Parathyroid adenoma (tissue), 2 donors: ENCODE measurements at regions not wholly inside any gene's neighbourhood (a gene's known extent, or its start where the extent isn't known, plus 50 kb on each side); places are given as distances from the start of the nearest gene placed in this dataset.
A peak's percentile ranks its signal among the peaks of the same experiment; 100 is the strongest.
"Not testable (repeated sequence)": the region's sequence is repeated elsewhere in the genome, so short reads cannot be mapped to it uniquely, and the experiment has no call there.

Source experiments
- H2AFZ ChIP-seq: fragments of 300-600 bp; sonication (generic); one replicate; pipeline ENCODE4 v1.7.0; 2017; ENCODE audit warnings: antibody characterized with exemption, mild to moderate bottlenecking
- H3K27ac ChIP-seq: fragments of 300-600 bp; sonication (generic); one replicate; pipeline ENCODE4 v1.7.0; 2017
- H3K27me3 ChIP-seq: fragments of 300-600 bp; sonication (generic); one replicate; pipeline ENCODE4 v1.7.0; 2017; ENCODE audit warnings: low read length; ENCODE audit not compliant: control insufficient read depth, insufficient read depth
- H3K36me3 ChIP-seq: fragments of 300-600 bp; sonication (generic); one replicate; pipeline ENCODE4 v1.7.0; 2017; ENCODE audit warnings: low read length; ENCODE audit not compliant: control insufficient read depth, insufficient read depth
- H3K4me1 ChIP-seq: fragments of 300-600 bp; sonication (generic); one replicate; pipeline ENCODE4 v1.7.0; 2017; ENCODE audit warnings: control low read depth
- H3K4me2 ChIP-seq: fragments of 300-600 bp; sonication (generic); one replicate; pipeline ENCODE4 v1.7.0; 2017; ENCODE audit warnings: low read length
- H3K4me3 ChIP-seq: fragments of 300-600 bp; sonication (generic); one replicate; pipeline ENCODE4 v1.7.0; 2017; ENCODE audit warnings: low read depth, low read length
- H3K79me2 ChIP-seq: fragments of 300-600 bp; sonication (generic); one replicate; pipeline ENCODE4 v1.7.0; 2017; ENCODE audit warnings: control low read depth
- H3K9ac ChIP-seq: fragments of 300-600 bp; sonication (generic); one replicate; pipeline ENCODE4 v1.7.0; 2017; ENCODE audit warnings: mild to moderate bottlenecking
- H3K9me3 ChIP-seq: fragments of 300-600 bp; sonication (generic); one replicate; pipeline ENCODE4 v1.7.0; 2017; ENCODE audit warnings: low read length; ENCODE audit not compliant: control insufficient read depth
- TF ChIP-seq, protein P1 (sequence below): fragments of 300-600 bp; sonication (generic); IDR thresholded peaks from one replicate; pipeline ENCODE4 v1.7.0; 2017; ENCODE audit warnings: antibody characterized with exemption, mild to moderate bottlenecking
- donor health status: primary hyperparathyroidism.

DNA sequence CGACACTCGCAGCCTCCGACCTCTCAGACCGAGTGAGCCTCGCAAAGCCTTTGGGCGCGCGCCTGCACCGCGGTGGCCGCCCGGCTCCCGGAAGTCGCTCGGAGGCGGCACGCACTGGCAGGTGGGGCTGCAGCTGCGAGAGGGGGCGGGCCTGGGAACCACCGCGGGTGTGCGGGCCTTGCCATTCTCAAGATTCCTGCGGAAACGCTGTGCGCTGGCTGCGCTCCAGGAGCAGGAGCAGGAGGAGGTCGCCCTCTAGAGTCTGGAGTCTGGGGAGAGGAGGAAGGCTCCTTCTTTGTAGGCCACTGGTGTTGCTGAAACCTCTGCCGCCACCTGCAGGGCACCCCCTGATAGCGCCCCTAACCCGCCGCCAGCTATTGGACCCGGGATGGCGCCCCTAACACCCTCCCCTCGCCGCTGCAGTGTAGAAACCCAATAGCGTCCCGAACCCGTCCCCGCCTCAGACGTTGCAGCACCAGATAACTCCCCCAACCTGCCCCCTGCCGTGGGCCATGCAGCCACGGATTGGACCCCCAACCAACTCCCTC, 230.6 kb downstream of the LIPI start:
- H3K9ac ChIP-seq, H3K36me3 ChIP-seq, H3K9me3 ChIP-seq, H3K27ac ChIP-seq, H3K79me2 ChIP-seq, H3K4me1 ChIP-seq, H3K27me3 ChIP-seq: not testable (repeated sequence)
- TF ChIP-seq, protein P1, sequence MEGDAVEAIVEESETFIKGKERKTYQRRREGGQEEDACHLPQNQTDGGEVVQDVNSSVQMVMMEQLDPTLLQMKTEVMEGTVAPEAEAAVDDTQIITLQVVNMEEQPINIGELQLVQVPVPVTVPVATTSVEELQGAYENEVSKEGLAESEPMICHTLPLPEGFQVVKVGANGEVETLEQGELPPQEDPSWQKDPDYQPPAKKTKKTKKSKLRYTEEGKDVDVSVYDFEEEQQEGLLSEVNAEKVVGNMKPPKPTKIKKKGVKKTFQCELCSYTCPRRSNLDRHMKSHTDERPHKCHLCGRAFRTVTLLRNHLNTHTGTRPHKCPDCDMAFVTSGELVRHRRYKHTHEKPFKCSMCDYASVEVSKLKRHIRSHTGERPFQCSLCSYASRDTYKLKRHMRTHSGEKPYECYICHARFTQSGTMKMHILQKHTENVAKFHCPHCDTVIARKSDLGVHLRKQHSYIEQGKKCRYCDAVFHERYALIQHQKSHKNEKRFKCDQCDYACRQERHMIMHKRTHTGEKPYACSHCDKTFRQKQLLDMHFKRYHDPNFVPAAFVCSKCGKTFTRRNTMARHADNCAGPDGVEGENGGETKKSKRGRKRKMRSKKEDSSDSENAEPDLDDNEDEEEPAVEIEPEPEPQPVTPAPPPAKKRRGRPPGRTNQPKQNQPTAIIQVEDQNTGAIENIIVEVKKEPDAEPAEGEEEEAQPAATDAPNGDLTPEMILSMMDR: peak; percentile 15
- Histone ChIP-seq H3K4me3 (peak overlapping the region; percentile 55), H3K4me2 (peak overlapping the region; percentile 59), H2AFZ (peak overlapping the region; percentile 58)

GRCh38 chr21:13979608-13980007, 231.1 kb downstream of the LIPI start:
- H3K9me3 ChIP-seq, H3K36me3 ChIP-seq, H3K4me1 ChIP-seq, H3K9ac ChIP-seq, H3K79me2 ChIP-seq, H3K27me3 ChIP-seq: not testable (repeated sequence)
- Histone ChIP-seq H3K27ac (peak overlapping the region; percentile 7), H2AFZ (peak overlapping the region; percentile 57), H3K4me3 (peak overlapping the region; percentile 55), H3K4me2 (peak overlapping the region; percentile 59)

DNA sequence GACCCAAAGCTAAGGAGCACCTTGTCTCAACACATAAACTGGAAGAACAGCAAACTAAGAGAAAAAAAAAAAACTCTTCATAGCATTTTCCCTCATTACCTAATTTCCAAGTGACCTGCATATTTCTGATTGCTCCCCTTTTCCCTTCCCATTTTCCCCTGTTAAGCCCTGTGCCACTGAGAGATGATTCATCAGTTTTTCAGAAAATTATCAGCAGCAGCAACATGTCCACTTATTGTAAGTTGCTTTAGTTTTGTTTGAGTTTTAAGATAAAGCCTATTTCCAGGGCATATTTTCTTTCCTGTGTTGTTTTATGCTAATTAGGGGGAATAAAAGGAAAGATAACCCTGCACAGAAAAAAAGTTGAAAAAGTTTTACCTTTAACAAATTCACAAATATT, 236.2 kb downstream of the LIPI start:
- H3K79me2 ChIP-seq, H3K36me3 ChIP-seq: not testable (repeated sequence)
- peak overlapping the region; percentile 94 for H3K27ac ChIP-seq

DNA sequence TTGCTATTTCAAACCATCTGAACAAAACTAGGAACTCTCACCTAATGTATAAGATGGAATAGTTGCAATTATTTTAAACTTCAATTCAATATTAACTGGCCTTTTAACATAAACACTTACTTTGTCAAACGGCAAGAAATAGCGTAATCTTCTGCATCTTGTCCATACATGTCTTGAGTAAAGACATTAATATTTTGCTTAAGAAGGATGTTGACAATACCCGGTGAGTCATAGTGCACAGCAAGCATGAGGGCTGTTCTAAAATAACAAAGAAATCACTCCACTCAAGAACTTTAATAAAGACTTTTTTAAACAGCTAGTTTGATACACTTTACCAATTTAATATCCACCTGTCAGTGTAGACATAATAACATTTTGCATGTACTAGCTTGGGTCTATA, 240.9 kb downstream of the LIPI start:
- not testable (repeated sequence) for H3K4me2 ChIP-seq, H2AFZ ChIP-seq, H3K27me3 ChIP-seq, H3K36me3 ChIP-seq, H3K9ac ChIP-seq, H3K27ac ChIP-seq, H3K9me3 ChIP-seq, H3K4me3 ChIP-seq, H3K79me2 ChIP-seq, H3K4me1 ChIP-seq

More for the DNA sequence above, 236.2 kb downstream of the LIPI start:
- not testable (repeated sequence) for H3K4me1 ChIP-seq, H2AFZ ChIP-seq, H3K9ac ChIP-seq, H3K4me2 ChIP-seq, H3K27me3 ChIP-seq, H3K9me3 ChIP-seq, H3K4me3 ChIP-seq

DNA sequence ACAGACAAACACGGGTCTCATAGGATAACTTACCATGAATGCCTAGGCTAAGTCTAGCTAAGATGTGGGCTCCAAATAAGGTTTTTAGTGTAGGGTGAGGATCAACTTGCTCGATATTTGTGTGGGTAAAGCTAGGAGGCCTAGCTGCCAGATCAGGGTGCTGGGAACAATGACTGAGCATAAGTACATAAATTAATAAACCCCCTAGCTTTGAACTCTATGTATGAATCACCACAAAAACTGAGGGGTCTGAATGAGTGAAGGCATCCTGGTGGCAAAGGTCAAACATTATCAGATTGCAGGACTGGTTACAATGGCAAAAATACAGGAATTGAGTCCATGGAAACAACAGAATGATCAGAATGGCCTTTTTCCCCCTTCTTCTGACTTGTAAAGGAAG, 241.8 kb downstream of the LIPI start:
- H3K36me3 ChIP-seq, H3K4me2 ChIP-seq, H3K9ac ChIP-seq, H3K4me1 ChIP-seq, H2AFZ ChIP-seq, H3K79me2 ChIP-seq, H3K27ac ChIP-seq, H3K27me3 ChIP-seq, H3K4me3 ChIP-seq, H3K9me3 ChIP-seq: not testable (repeated sequence)

DNA sequence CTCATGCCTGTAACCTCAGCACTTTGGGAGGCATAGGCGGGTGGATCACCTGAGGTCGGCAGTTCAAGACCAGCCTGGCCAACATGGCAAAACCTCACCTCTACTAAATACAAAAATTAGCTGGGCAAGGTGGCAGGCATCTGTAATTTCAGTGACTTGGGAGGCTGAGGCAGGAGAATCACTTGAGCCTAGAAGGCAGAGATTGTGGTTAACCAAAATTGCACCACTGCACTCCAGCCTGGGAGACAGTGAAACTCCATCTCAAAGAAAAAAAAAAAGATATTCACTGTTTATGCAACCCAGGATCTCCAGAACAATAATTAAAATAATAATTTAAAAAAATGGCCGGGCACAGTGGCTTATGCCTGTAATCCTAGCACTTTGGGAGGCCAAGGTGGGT, 247.5 kb downstream of the LIPI start:
- not testable (repeated sequence) for H3K9ac ChIP-seq, H3K79me2 ChIP-seq, H3K27me3 ChIP-seq, H3K4me1 ChIP-seq, H3K27ac ChIP-seq, H3K4me3 ChIP-seq, H3K9me3 ChIP-seq, H3K36me3 ChIP-seq, H3K4me2 ChIP-seq, H2AFZ ChIP-seq

DNA sequence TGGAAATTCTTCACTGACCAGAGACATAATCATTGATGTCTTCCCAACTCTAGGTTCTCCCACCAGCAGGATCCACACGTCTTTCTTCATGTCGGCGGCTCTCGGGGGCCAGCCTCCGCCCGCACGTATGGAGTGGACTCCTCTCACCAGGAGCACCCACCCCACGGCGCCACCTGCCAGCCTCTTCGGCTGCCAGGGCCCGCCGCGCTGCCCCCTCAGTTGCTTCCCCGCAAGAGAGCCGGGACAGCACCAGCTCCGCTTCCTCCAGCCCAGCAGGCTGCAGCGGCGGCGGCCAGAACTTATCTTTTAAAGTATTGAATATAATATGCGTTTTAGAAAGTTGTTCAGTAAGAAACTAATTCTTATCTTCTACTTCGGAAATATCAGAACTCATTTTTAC, 273.5 kb downstream of the LIPI start:
- no peaks in the 10 kb centered on the region for H3K36me3 ChIP-seq
- H3K4me3 ChIP-seq: no peak overlapping the region
- no peaks in the 10 kb centered on the region for H3K27me3 ChIP-seq
- H3K4me1 ChIP-seq: no peaks in the 10 kb centered on the region
- no peaks in the 10 kb centered on the region for H3K79me2 ChIP-seq
- no peak overlapping the region for H3K27ac ChIP-seq
- no peak overlapping the region for H3K9ac ChIP-seq
- TF ChIP-seq, protein P1: no peak
- no peak overlapping the region for H2AFZ ChIP-seq
- no peak overlapping the region for H3K4me2 ChIP-seq
- no peaks in the 10 kb centered on the region for H3K9me3 ChIP-seq

GRCh38 chr21:13936033-13936937, 274.5 kb downstream of the LIPI start:
- not testable (repeated sequence) for H3K4me3 ChIP-seq, H3K27me3 ChIP-seq, H2AFZ ChIP-seq, H3K9ac ChIP-seq, H3K9me3 ChIP-seq, H3K27ac ChIP-seq, H3K36me3 ChIP-seq, H3K79me2 ChIP-seq, H3K4me2 ChIP-seq, H3K4me1 ChIP-seq

- not testable (repeated sequence) for H3K9ac ChIP-seq, H3K79me2 ChIP-seq, H3K4me3 ChIP-seq, H3K27me3 ChIP-seq, H3K36me3 ChIP-seq, H3K4me1 ChIP-seq, H3K4me2 ChIP-seq, H2AFZ ChIP-seq, H3K27ac ChIP-seq, H3K9me3 ChIP-seq
These were observed 275.2 kb downstream of the LIPI start for GRCh38 chr21:13935396-13936032.
